BE2C (cell line): ENCODE measurements at regions not wholly inside any gene's neighbourhood (a gene's known extent, or its start where the extent isn't known, plus 50 kb on each side); places are given as distances from the start of the nearest gene placed in this dataset.

Source experiments
- DNase-seq: peaks from one replicate; pipeline ENCODE4 v3.0.0-alpha.2; 2020
- H3K27me3 ChIP-seq: fragments of 250-450 bp; sonication (Bioruptor Pico); 2 replicates; pipeline ENCODE4 v1.5.1; 2020; ENCODE audit warnings: mild to moderate bottlenecking
- H3K36me3 ChIP-seq: fragments of 250-450 bp; sonication (Bioruptor Pico); 2 replicates; pipeline ENCODE4 v1.5.1; 2020; ENCODE audit warnings: mild to moderate bottlenecking
- H3K4me1 ChIP-seq: fragments of 250-450 bp; sonication (Bioruptor Pico); 2 replicates; pipeline ENCODE4 v1.5.1; 2020
- H3K4me3 ChIP-seq: 2 replicates; pipeline ENCODE4 v1.5.1; 2011; ENCODE audit warnings: low read depth, low read length
- H3K9me3 ChIP-seq: fragments of 250-450 bp; sonication (Bioruptor Pico); 2 replicates; pipeline ENCODE4 v1.5.1; 2020
- CTCF ChIP-seq: IDR thresholded peaks from 2 replicates; pipeline ENCODE4 v1.5.1; 2012; ENCODE audit warnings: mild to moderate bottlenecking, low read depth, low read length

- no peak for TF ChIP-seq CTCF
- Histone ChIP-seq H3K9me3 (no peaks in the 10 kb centered on the region), H3K4me1 (no peaks in the 10 kb centered on the region), H3K36me3 (no peaks in the 10 kb centered on the region), H3K4me3 (no peak overlapping the region), H3K27me3 (no peaks in the 10 kb centered on the region)
- no peak for DNase-seq
These were observed 289.6 kb downstream of the PREX1 start for GRCh38 chr20:48538058-48538825.

GRCh38 chr20:48536206-48536605 is 291.6 kb downstream of the PREX1 start:
- Histone ChIP-seq H3K36me3 (no peaks in the 10 kb centered on the region), H3K4me1 (no peaks in the 10 kb centered on the region), H3K9me3 (no peaks in the 10 kb centered on the region), H3K27me3 (no peaks in the 10 kb centered on the region), H3K4me3 (no peak overlapping the region)
- no peak for DNase-seq
- TF ChIP-seq CTCF = no peak

- H3K9me3 ChIP-seq = no peaks in the 10 kb centered on the region
- TF ChIP-seq CTCF = no peak
- no peaks in the 10 kb centered on the region for H3K4me1 ChIP-seq
- no peak for DNase-seq
- H3K36me3 ChIP-seq = no peaks in the 10 kb centered on the region
- no peak overlapping the region for H3K4me3 ChIP-seq
- H3K27me3 ChIP-seq = no peaks in the 10 kb centered on the region
These were observed 292.2 kb downstream of the PREX1 start for GRCh38 chr20:48535556-48535955.

DNA sequence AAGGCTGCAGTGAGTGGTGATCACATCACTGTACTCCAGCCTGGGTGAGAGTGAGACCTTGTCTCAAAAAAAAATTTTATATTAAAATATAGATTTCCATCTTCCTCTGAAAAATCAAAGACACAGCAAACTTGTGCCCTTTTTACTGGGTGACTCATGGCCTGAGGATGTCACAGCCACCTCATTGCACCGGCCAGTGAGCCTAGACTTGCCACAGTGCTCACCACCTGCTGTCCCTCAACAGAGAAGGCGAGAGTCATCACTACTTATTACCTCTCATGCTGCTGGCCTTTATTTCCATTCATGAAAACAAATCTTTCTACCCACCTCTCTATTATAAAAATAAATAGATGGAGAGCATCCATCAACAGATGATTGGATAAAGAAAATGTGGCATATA is 295.8 kb downstream of the PREX1 start:
- Histone ChIP-seq H3K4me1 (no peaks in the 10 kb centered on the region), H3K4me3 (no peak overlapping the region), H3K27me3 (no peaks in the 10 kb centered on the region), H3K36me3 (no peaks in the 10 kb centered on the region), H3K9me3 (no peaks in the 10 kb centered on the region)
- no peak for TF ChIP-seq CTCF
- DNase-seq = no peak

DNA sequence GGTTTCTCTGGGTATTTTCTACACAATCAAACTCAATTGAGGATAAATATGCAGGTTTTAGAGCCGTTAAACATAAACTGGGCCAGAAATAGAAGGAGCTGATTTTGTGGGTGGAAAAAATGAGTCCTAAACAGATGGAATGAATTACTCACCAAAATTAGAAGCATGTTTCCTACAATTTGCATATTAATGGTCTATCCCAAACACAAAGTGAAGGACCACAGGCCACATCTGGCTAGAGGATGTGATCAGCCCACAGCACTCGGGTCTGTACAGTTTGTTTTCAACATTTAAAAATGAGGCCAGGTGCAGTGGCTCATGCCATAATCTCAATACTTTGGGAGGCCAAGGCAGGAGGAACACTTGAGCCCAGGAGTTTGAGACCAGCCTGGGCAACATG is 296.3 kb downstream of the PREX1 start:
- no peak for TF ChIP-seq CTCF
- no peak for DNase-seq

DNA sequence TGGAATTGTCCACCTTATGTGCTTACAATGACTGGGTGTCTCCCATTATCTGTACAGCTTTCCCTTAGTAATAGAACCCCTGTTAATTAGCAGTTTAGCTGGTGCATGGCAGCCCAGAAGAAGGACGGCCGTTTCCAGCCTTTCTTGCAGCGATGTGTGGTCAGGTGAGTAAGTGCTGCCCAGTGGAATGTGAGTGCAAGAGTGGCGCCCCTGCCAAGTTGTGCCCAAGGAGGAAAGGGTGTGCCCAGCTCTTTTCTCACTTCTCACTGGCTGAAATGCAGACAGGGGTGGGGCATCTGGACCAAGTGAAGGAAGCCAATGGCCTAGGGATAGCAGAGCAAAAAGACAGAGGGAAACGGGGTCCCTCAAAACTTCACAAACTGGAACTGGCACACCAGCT is 296.8 kb downstream of the PREX1 start:
- no peaks in the 10 kb centered on the region for H3K4me1 ChIP-seq
- H3K4me3 ChIP-seq = no peak overlapping the region
- no peaks in the 10 kb centered on the region for H3K9me3 ChIP-seq
- DNase-seq = no peak
- no peaks in the 10 kb centered on the region for H3K27me3 ChIP-seq
- no peak for TF ChIP-seq CTCF
- no peaks in the 10 kb centered on the region for H3K36me3 ChIP-seq

More for the DNA sequence above, 296.3 kb downstream of the PREX1 start:
- Histone ChIP-seq H3K27me3 (no peaks in the 10 kb centered on the region), H3K9me3 (no peaks in the 10 kb centered on the region), H3K4me3 (no peak overlapping the region), H3K4me1 (no peaks in the 10 kb centered on the region), H3K36me3 (no peaks in the 10 kb centered on the region)
